ENCODE measurements at regions not wholly inside any gene's neighbourhood (a gene's known extent, or its start where the extent isn't known, plus 50 kb on each side); places are given as distances from the start of the nearest gene placed in this dataset.

DNA sequence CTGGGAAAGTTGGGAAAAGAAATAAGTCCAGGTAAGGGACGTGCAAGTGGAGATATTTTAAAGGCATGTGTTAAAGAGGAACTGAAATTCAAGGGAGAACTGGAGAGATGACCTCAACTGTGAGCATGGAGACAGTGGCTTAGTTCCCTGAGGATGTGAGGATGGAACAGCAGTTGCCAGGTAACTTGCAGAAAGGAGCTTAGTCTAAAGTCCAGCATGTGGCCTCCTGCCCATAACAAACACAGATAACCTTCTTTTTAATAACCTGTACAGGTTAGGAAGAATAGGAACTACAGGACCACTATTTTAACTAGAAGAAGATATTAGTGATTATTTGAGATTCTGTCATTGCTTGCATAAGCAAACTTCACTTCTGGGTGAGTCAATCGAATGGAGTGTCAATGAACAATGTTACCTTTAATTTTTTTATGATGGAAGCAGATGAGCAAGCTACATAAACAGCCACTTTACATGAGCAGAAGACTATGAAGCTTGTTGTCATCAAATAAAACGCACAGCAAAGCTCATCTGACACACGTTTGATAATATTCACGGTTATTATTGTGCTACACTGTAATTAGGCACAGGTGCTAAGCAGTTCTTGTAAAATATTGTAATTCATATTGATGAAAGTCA, 291.7 kb upstream of the DDHD1 start:
- H3K4me3 Mint-ChIP-seq, result no peak overlapping the region

DNA sequence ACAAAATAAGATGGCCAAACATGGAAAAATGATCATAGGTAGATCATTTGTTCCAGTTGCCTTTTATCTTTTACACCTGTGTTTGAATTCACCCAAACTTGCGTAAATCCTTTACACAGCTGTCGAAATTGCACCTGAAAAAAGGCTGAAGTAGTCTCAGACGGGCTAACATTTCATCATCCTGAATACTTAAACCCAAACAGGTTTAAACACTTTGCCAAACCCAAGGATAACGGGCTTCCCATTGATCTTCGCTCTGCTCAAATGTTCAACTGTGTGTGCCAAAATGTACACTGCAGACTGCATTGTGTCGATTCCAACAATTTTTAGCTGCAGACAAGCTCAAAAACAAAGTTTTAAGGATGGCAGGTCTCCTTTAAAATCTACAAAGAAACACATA, 288.7 kb upstream of the DDHD1 start:
- Mint-ChIP-seq H3K27ac (no peak overlapping the region), H3K9me3 (no peaks in the 10 kb centered on the region), H3K4me1 (peaks cover 2% of the 10 kb centered on the region), H3K27me3 (ENCODE audit: insufficient read depth) (no peaks in the 10 kb centered on the region), H3K36me3 (ENCODE audit: low read depth) (no peaks in the 10 kb centered on the region), H3K4me3 (no peak overlapping the region)
- TF ChIP-seq, protein P1, sequence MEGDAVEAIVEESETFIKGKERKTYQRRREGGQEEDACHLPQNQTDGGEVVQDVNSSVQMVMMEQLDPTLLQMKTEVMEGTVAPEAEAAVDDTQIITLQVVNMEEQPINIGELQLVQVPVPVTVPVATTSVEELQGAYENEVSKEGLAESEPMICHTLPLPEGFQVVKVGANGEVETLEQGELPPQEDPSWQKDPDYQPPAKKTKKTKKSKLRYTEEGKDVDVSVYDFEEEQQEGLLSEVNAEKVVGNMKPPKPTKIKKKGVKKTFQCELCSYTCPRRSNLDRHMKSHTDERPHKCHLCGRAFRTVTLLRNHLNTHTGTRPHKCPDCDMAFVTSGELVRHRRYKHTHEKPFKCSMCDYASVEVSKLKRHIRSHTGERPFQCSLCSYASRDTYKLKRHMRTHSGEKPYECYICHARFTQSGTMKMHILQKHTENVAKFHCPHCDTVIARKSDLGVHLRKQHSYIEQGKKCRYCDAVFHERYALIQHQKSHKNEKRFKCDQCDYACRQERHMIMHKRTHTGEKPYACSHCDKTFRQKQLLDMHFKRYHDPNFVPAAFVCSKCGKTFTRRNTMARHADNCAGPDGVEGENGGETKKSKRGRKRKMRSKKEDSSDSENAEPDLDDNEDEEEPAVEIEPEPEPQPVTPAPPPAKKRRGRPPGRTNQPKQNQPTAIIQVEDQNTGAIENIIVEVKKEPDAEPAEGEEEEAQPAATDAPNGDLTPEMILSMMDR (conservative IDR thresholded peaks at IDR 0.05), result no peak
- Histone ChIP-seq H3K27me3 (ENCODE audit: control insufficient read depth, insufficient read depth, low read length, poor library complexity, severe bottlenecking) (no peaks in the 10 kb centered on the region), H3K4me3 (ENCODE audit: low read length) (no peak overlapping the region), H3K36me3 (ENCODE audit: control insufficient read depth, insufficient read depth, low read length) (no peaks in the 10 kb centered on the region), H3K9ac (ENCODE audit: extremely low read depth, low read length, poor library complexity, severe bottlenecking) (no peak overlapping the region), H3K9me3 (ENCODE audit: control insufficient read depth, low read length) (no peaks in the 10 kb centered on the region), H3K27ac (ENCODE audit: low read depth, low read length) (no peak overlapping the region), H3K4me1 (ENCODE audit: control insufficient read depth, insufficient read depth, low read length) (no peaks in the 10 kb centered on the region)
- DNase-seq, result no peak
- 85 to 91% methylated on average over 4 to 6 of the region's 6 CpGs for WGBS, 2 experiments (ENCODE audit: insufficient coverage in 1 of 2, insufficient read length in 1 of 2)

More for the DNA sequence above, 291.7 kb upstream of the DDHD1 start:
- Histone ChIP-seq H3K36me3 (ENCODE audit: control insufficient read depth, insufficient read depth, low read length) (no peaks in the 10 kb centered on the region), H3K4me1 (ENCODE audit: control insufficient read depth, insufficient read depth, low read length) (peaks cover 6% of the 10 kb centered on the region), H3K9me3 (ENCODE audit: control insufficient read depth, low read length) (no peaks in the 10 kb centered on the region), H3K9ac (ENCODE audit: extremely low read depth, low read length, poor library complexity, severe bottlenecking) (no peak overlapping the region), H3K27ac (ENCODE audit: low read depth, low read length) (no peak overlapping the region), H3K4me3 (ENCODE audit: low read length) (no peak overlapping the region), H3K27me3 (ENCODE audit: control insufficient read depth, insufficient read depth, low read length, poor library complexity, severe bottlenecking) (no peaks in the 10 kb centered on the region)
- no peak overlapping the region for H3K27ac Mint-ChIP-seq
- DNase-seq, result no peak
- no peaks in the 10 kb centered on the region for H3K27me3 Mint-ChIP-seq (ENCODE audit: insufficient read depth)
- 89 to 93% methylated on average over 5 of the region's 5 CpGs for WGBS, 2 experiments (ENCODE audit: insufficient coverage in 1 of 2, insufficient read length in 1 of 2)
- TF ChIP-seq, protein P1 (conservative IDR thresholded peaks at IDR 0.05), result no peak
- H3K9me3 Mint-ChIP-seq, result no peaks in the 10 kb centered on the region
- no peaks in the 10 kb centered on the region for H3K36me3 Mint-ChIP-seq (ENCODE audit: low read depth)
- no peaks in the 10 kb centered on the region for H3K4me1 Mint-ChIP-seq

DNA sequence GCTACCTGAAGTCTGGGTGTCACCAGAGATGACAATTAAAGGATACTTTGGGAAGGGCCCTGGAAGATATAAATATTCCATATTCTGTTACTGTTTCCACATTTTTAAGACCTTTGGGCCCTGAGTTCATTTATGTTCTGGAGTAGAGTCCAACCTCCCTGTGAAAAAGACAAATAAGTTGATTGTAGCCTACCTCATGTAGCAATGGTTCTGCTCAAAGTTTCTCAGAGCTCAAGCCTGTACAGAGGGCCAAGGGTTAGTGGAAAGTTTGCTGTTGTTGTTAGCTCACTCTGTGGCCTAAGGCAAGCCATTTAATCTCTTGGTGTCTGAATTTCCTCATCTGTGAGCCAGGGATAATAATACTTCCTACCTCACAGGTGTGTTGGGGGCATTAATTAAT, 284.7 kb upstream of the DDHD1 start:
- no peak overlapping the region for H3K4me3 Mint-ChIP-seq
- no peaks in the 10 kb centered on the region for H3K27me3 ChIP-seq (ENCODE audit: control insufficient read depth, insufficient read depth, low read length, poor library complexity, severe bottlenecking)
- H3K27ac Mint-ChIP-seq, result no peak overlapping the region
- H3K9me3 Mint-ChIP-seq, result peaks cover 9% of the 10 kb centered on the region
- H3K36me3 ChIP-seq (ENCODE audit: control insufficient read depth, insufficient read depth, low read length), result no peaks in the 10 kb centered on the region
- H3K27ac ChIP-seq (ENCODE audit: low read depth, low read length), result no peak overlapping the region
- no peak overlapping the region for H3K4me3 ChIP-seq (ENCODE audit: low read length)
- H3K9me3 ChIP-seq (ENCODE audit: control insufficient read depth, low read length), result peaks cover 13% of the 10 kb centered on the region
- H3K9ac ChIP-seq (ENCODE audit: extremely low read depth, low read length, poor library complexity, severe bottlenecking), result no peak overlapping the region
- H3K27me3 Mint-ChIP-seq (ENCODE audit: insufficient read depth), result no peaks in the 10 kb centered on the region
- peaks cover 6% of the 10 kb centered on the region for H3K4me1 Mint-ChIP-seq
- no peak for DNase-seq
- H3K36me3 Mint-ChIP-seq (ENCODE audit: low read depth), result no peaks in the 10 kb centered on the region
- no peaks in the 10 kb centered on the region for H3K4me1 ChIP-seq (ENCODE audit: control insufficient read depth, insufficient read depth, low read length)
- TF ChIP-seq, protein P1 (conservative IDR thresholded peaks at IDR 0.05), result no peak
